SK-N-SH treated with all-trans-retinoic acid at 6 μM for 48 hours (cell line): ENCODE measurements at regions not wholly inside any gene's neighbourhood (a gene's known extent, or its start where the extent isn't known, plus 50 kb on each side); places are given as distances from the start of the nearest gene placed in this dataset.

ENCODE experiments used
- ARNTL ChIP-seq: fragments of 450-650 bp; formaldehyde crosslinking; IDR thresholded peaks from 2 replicates; pipeline ENCODE4 v1.5.0; 2020; ENCODE audit warnings: low read depth, mild to moderate bottlenecking, moderate library complexity, borderline replicate concordance
- BACH2 ChIP-seq: fragments of 250-450 bp; sonication (Bioruptor Pico); IDR thresholded peaks from 2 replicates; pipeline ENCODE4 v1.9.0; 2021; ENCODE audit warnings: mild to moderate bottlenecking, borderline replicate concordance
- CREB5 ChIP-seq: fragments of 250-450 bp; sonication (Bioruptor Pico); IDR thresholded peaks from 2 replicates; pipeline ENCODE4 v1.5.1; 2020; ENCODE audit warnings: low read depth, mild to moderate bottlenecking, moderate library complexity
- CSDC2 ChIP-seq: fragments of 250-450 bp; sonication (Bioruptor Pico); IDR thresholded peaks from 2 replicates; pipeline ENCODE4 v1.5.0; 2020; ENCODE audit warnings: mild to moderate bottlenecking, moderate library complexity
- ESRRG ChIP-seq: fragments of 250-450 bp; sonication (Bioruptor Pico); IDR thresholded peaks from 2 replicates; pipeline ENCODE4 v1.6.1; 2021; ENCODE audit warnings: mild to moderate bottlenecking
- GLIS3 ChIP-seq: fragments of 250-450 bp; sonication (Bioruptor Pico); IDR thresholded peaks from 2 replicates; pipeline ENCODE4 v1.5.0; 2020; ENCODE audit warnings: mild to moderate bottlenecking, moderate library complexity
- ISL1 ChIP-seq: fragments of 250-450 bp; sonication (Bioruptor Pico); IDR thresholded peaks from 2 replicates; pipeline ENCODE4 v2.1.2; 2022; ENCODE audit warnings: mild to moderate bottlenecking, moderate library complexity
- OSR1 ChIP-seq: fragments of 250-450 bp; sonication (Bioruptor Pico); IDR thresholded peaks from 2 replicates; pipeline ENCODE4 v1.8.0; 2022; ENCODE audit warnings: moderate library complexity, mild to moderate bottlenecking, inconsistent platforms
- PATZ1 ChIP-seq: fragments of 250-450 bp; sonication (Bioruptor Pico); IDR thresholded peaks from 2 replicates; pipeline ENCODE4 v1.8.0; 2020; ENCODE audit warnings: mild to moderate bottlenecking, moderate library complexity, borderline replicate concordance
- POU6F1 ChIP-seq: fragments of 250-450 bp; sonication (Bioruptor Pico); IDR thresholded peaks from 2 replicates; pipeline ENCODE4 v1.8.0; 2021; ENCODE audit warnings: low read depth, mild to moderate bottlenecking, moderate library complexity, borderline replicate concordance
- TCF4 ChIP-seq: fragments of 250-450 bp; sonication (Bioruptor Pico); IDR thresholded peaks from 2 replicates; pipeline ENCODE4 v1.8.0; 2021; ENCODE audit warnings: mild to moderate bottlenecking, moderate library complexity, borderline replicate concordance
- ZC3H10 ChIP-seq: fragments of 250-450 bp; sonication (Bioruptor Pico); IDR thresholded peaks from 2 replicates; pipeline ENCODE4 v1.5.1; 2021; ENCODE audit warnings: mild to moderate bottlenecking, moderate library complexity
- ZNF565 ChIP-seq: fragments of 450-650 bp; formaldehyde crosslinking; conservative IDR thresholded peaks from 2 replicates; pipeline ENCODE4 v1.5.0; 2020; ENCODE audit warnings: low read depth, mild to moderate bottlenecking, moderate library complexity
- ZNF8 ChIP-seq: fragments of 450-650 bp; formaldehyde crosslinking; IDR thresholded peaks from 2 replicates; pipeline ENCODE4 v1.5.0; 2020; ENCODE audit warnings: mild to moderate bottlenecking, moderate library complexity

- no peak for TF ChIP-seq CREB5 (CRISPR knock-in tag)
- TF ChIP-seq PATZ1: no peak
- no peak for TF ChIP-seq ZC3H10 (CRISPR knock-in tag)
- no peak for TF ChIP-seq TCF4 (CRISPR knock-in tag)
- no peak for TF ChIP-seq GLIS3
- no peak for TF ChIP-seq ZNF565 (CRISPR knock-in tag)
- TF ChIP-seq ARNTL: no peak
- no peak for TF ChIP-seq OSR1 (CRISPR knock-in tag)
- TF ChIP-seq POU6F1 (CRISPR knock-in tag): no peak
- no peak for TF ChIP-seq ESRRG
- no peak for TF ChIP-seq ISL1 (CRISPR knock-in tag)
- no peak for TF ChIP-seq CSDC2
- TF ChIP-seq BACH2 (CRISPR knock-in tag): no peak
- TF ChIP-seq ZNF8 (CRISPR knock-in tag): no peak
Measured at GRCh38 chr13:89571676-89572075, 1775.8 kb upstream of the MIR17HG start.
